GM19239 (cell line): ENCODE measurements at regions not wholly inside any gene's neighbourhood (a gene's known extent, or its start where the extent isn't known, plus 50 kb on each side); places are given as distances from the start of the nearest gene placed in this dataset.

Experiments used
- DNase-seq: peaks from one replicate; pipeline ENCODE4 v3.0.0; 2011; ENCODE audit warnings: low spot score; ENCODE audit not compliant: insufficient read length
- FAIRE-seq: peaks from 2 replicates; lab custom pipeline; 2011; peaks lifted over from hg19 to GRCh38; lab: Jason Lieb, UNC

DNA sequence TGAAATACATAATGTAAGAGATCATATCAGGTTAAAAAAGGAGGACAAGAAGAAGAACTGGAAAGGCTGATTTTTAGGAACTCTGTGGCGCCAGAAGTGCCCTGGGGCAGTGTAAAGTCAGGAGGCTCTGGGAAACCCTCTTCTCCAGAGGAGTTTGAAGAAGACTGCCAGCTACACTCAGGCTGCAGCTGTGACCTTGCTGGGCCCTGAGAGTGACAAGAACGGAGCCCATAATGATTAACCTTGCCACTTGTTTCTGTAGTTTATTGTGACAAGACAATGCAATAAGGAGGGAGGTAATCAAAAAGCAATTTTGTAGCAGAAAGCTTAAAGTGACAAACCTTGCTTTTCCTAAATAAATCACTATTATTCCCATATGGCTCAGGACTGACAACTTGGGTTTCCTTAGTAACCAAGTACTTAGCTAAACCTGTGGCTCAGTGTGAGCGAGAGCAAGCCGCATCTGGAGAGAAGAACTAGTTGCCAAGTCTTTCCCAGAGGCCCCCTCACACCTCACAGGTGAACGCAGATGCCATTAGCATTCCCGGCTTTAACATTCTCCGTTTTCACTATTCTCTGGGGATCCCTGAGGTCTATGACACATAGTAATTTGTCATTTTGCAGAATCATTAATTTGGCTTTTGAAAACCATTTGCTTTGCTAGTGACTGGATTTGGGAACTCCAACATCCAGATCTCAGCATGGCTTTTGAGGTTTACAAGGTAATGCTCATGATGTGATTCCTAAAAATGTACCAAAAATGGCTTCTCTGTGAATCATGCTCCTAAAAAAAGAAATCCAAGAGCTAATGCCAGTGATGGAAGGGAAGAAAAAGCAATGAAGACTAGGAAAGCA, 115.9 kb downstream of the OMA1 start:
- FAIRE-seq (no peak), DNase-seq (no peak)

GRCh38 chr1:58426918-58427317, 119.6 kb downstream of the OMA1 start:
- DNase-seq = no peak
- FAIRE-seq = no peak

GRCh38 chr1:58422436-58422835, 124.1 kb downstream of the OMA1 start:
- no peak for FAIRE-seq

GRCh38 chr1:58418283-58419228, 128.0 kb downstream of the OMA1 start:
- DNase-seq (no peak), FAIRE-seq (no peak)

More at GRCh38 chr1:58422436-58422835, 124.1 kb downstream of the OMA1 start:
- no peak for DNase-seq

- DNase-seq = no peak
- FAIRE-seq = no peak
Observed at GRCh38 chr1:58412071-58412580, 134.4 kb downstream of the OMA1 start.

DNA sequence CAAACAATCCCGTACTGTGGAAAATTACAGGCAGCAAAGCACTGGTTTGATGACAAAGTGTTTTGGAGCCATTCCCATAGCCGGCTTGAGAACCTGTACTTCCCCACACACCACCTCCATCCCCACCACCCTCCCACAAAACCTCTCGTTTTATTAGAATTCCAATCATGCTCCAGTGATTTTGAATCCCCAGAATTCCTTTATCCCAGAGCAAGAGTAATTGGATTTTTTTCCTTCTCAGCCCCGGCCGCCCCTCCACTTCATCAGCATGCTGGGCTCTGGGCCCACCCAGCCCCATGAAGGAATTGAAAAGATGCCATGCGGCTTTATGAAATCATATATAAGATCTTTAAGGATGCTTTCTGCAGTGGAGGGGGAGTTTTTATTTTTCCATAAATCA, 136.6 kb downstream of the OMA1 start:
- no peak for FAIRE-seq
- no peak for DNase-seq

- no peak for FAIRE-seq
- DNase-seq = no peak
Observed at GRCh38 chr1:58409336-58409735, 137.2 kb downstream of the OMA1 start.

- no peak for DNase-seq
- no peak for FAIRE-seq
Observed at GRCh38 chr1:58406301-58407071, 140.0 kb downstream of the OMA1 start.

GRCh38 chr1:58405660-58406059, 140.9 kb downstream of the OMA1 start:
- FAIRE-seq (no peak), DNase-seq (no peak)

DNA sequence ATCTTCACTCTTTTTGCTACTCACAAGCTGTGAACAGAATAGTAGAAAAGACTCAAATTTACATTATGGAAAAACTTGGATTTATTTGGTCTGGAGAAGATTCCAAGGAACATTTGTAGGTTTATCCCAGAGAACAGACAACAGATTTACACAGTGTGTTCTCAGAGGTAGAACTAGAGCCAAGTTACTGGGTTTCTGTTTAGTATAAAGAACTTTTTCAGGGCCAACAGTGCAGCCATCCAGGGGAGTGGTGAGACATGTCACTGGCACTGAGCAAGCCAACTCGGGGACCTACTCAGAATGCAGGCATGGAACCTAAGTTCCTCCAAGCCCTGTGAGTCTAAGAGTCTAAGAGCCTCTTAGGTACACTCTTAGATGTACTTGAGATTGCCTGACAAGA, 142.6 kb downstream of the OMA1 start:
- DNase-seq = no peak
- no peak for FAIRE-seq

DNA sequence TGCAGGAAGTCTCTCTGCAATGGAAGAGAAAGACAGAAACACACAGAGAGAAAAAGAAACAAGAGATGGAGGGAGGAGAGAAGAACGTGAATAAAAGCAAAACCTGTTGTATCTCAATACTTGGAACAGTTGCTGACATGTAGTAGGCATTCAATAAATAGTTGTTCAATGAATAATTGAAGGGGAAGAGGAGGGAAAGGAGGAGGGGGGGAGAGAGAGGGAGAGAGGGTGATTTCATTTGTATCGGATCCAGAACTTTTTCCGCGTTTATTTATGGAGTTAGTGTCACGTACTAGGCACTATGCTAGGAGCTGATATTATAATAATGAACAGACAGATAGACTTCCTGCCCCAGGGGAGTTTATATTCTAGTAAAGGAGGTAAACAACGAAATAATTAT, 144.1 kb downstream of the OMA1 start:
- FAIRE-seq (no peak), DNase-seq (no peak)

DNA sequence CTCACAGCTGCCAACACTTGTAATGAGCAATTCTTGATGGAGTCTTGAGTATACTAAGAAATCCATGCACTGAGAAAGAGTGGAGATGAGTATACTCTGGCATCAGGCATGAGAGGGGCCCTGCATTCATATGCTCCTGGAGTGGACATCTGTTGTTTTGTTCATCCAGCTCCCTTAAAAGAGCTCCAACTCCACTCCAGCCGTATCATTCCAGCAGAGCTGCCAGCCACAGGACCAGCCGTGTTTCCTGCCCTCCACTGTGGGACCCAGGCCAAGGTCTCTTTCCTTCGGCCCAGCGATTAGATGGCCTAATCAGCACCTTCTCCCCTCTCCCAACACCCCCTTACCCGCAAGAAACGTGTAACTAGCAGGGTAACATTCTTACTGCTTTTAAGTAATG, 144.5 kb downstream of the OMA1 start:
- DNase-seq (no peak), FAIRE-seq (no peak)

- DNase-seq = no peak
- no peak for FAIRE-seq
Observed at GRCh38 chr1:58399176-58399575, 147.3 kb downstream of the OMA1 start.

DNA sequence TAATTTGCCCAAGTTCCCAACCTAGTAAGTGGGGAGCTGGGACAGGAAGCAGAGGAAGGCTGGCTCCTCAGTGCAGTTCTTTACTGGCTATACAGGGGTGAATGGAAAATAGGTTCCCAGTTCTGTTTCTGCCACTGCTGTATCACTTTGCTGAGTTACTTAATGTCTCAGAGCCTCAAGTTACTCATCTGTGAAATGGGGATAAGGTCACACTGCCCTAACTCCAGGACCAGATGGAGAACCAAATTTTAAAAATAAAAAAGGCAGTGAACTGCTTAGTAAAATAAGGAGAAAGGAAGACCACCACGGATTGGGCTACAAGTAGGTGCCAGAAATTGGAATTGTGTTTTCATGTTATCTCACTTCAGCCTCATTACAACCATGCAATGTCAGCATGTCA, 147.8 kb downstream of the OMA1 start:
- DNase-seq = no peak
- FAIRE-seq = no peak

- FAIRE-seq (no peak), DNase-seq (no peak)
Observed at GRCh38 chr1:58397187-58397820, 149.2 kb downstream of the OMA1 start.

DNA sequence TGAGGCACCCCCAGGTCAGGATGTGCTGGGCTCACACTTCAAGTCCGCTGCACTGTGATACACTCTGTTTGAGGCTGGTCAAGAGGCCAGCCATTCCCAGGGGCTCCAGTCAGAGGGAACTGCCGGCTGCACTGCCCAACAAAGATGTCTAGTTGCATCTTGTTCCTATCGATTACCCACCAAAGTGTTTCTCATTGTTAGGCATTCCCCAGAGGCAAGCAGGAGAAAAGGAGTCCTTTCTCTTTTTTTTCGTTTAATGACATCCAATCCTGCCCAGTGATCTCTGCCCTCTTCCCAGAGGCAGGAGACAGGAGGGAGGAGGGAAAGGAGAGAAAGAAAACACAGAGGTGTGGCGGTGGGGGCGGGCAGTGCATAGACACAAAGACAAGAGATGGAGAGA, 150.4 kb downstream of the OMA1 start:
- DNase-seq (no peak), FAIRE-seq (no peak)

GRCh38 chr1:58395355-58395754, 151.2 kb downstream of the OMA1 start:
- DNase-seq (no peak), FAIRE-seq (no peak)

GRCh38 chr1:58392083-58392482, 154.4 kb downstream of the OMA1 start:
- FAIRE-seq (no peak), DNase-seq (no peak)

DNA sequence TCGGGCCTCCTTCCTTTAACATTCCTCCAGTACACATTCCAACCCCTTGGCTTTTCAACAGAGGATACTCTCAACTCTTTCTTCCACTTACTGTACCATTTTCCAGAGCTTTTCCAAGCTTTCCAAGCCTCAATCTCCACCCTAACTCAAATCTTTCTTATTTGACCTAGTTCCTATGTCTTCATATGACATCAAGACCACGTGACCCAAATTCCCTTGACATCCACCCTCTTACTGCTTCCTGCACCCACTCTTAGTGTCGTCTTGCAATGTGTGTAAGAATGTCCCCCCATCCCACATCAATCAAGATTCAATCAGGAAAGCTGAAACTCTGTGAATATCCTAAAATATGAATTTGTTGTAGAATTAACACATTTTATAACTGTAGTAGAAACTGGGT, 155.0 kb downstream of the OMA1 start:
- FAIRE-seq (no peak), DNase-seq (no peak)

GRCh38 chr1:58391056-58391455, 155.5 kb downstream of the OMA1 start:
- FAIRE-seq (no peak), DNase-seq (no peak)
